SJSA1 (cell line): ENCODE measurements at regions not wholly inside any gene's neighbourhood (a gene's known extent, or its start where the extent isn't known, plus 50 kb on each side); places are given as distances from the start of the nearest gene placed in this dataset.
"Not testable (repeated sequence)": the region's sequence is repeated elsewhere in the genome, so short reads cannot be mapped to it uniquely, and the experiment has no call there.

Source experiments
- DNase-seq, 2 experiments: peaks; one replicate each; pipeline ENCODE4 v3.0.0-alpha.2; 2015 to 2020; ENCODE audit warnings: low spot score in 2 of 2, low read depth in 1 of 2
- H3K27ac ChIP-seq: fragments of 250-450 bp; sonication (Bioruptor Pico); 2 replicates; pipeline ENCODE4 v1.5.1; 2020; ENCODE audit warnings: mild to moderate bottlenecking, moderate library complexity
- H3K27me3 ChIP-seq: fragments of 250-450 bp; sonication (Bioruptor Pico); replicated peaks from 2 replicates; pipeline ENCODE4 v1.5.1; 2020; ENCODE audit warnings: mild to moderate bottlenecking, moderate library complexity
- H3K36me3 ChIP-seq: fragments of 250-450 bp; sonication (Bioruptor Pico); 2 replicates; pipeline ENCODE4 v1.5.1; 2020; ENCODE audit warnings: mild to moderate bottlenecking
- H3K4me1 ChIP-seq: fragments of 250-450 bp; sonication (Bioruptor Pico); replicated peaks from 2 replicates; pipeline ENCODE4 v1.6.1; 2021; ENCODE audit warnings: mild to moderate bottlenecking
- H3K4me3 ChIP-seq: fragments of 250-450 bp; sonication (Bioruptor Pico); 2 replicates; pipeline ENCODE4 v1.5.1; 2020; ENCODE audit warnings: mild to moderate bottlenecking
- H3K9me3 ChIP-seq: fragments of 250-450 bp; sonication (Bioruptor Pico); replicated peaks from 2 replicates; pipeline ENCODE4 v1.5.1; 2020; ENCODE audit warnings: mild to moderate bottlenecking

GRCh38 chr7:136293272-136293671 is 316.1 kb upstream of the MTPN start:
- Histone ChIP-seq H3K9me3 (no peaks in the 10 kb centered on the region), H3K27me3 (no peaks in the 10 kb centered on the region), H3K27ac (no peak overlapping the region), H3K4me3 (no peak overlapping the region), H3K36me3 (no peaks in the 10 kb centered on the region), H3K4me1 (no peaks in the 10 kb centered on the region)
- DNase-seq, result no peak

- Histone ChIP-seq H3K36me3 (no peaks in the 10 kb centered on the region), H3K4me1 (no peaks in the 10 kb centered on the region), H3K27me3 (no peaks in the 10 kb centered on the region), H3K4me3 (no peak overlapping the region), H3K27ac (no peak overlapping the region), H3K9me3 (no peaks in the 10 kb centered on the region)
- no peak for DNase-seq
Measured at GRCh38 chr7:136292365-136292764, 315.2 kb upstream of the MTPN start.

GRCh38 chr7:136290351-136290750 is 313.2 kb upstream of the MTPN start:
- H3K27ac ChIP-seq, result no peak overlapping the region
- H3K4me3 ChIP-seq, result no peak overlapping the region
- H3K36me3 ChIP-seq, result no peaks in the 10 kb centered on the region
- H3K4me1 ChIP-seq, result no peaks in the 10 kb centered on the region
- DNase-seq, result no peak
- no peaks in the 10 kb centered on the region for H3K9me3 ChIP-seq
- H3K27me3 ChIP-seq, result no peaks in the 10 kb centered on the region

GRCh38 chr7:136278057-136278456 is 300.9 kb upstream of the MTPN start:
- Histone ChIP-seq H3K4me3 (no peak overlapping the region), H3K27me3 (no peaks in the 10 kb centered on the region), H3K4me1 (no peaks in the 10 kb centered on the region), H3K9me3 (no peaks in the 10 kb centered on the region), H3K36me3 (no peaks in the 10 kb centered on the region), H3K27ac (no peak overlapping the region)
- DNase-seq, result no peak

- Histone ChIP-seq H3K4me1 (no peaks in the 10 kb centered on the region), H3K4me3 (no peak overlapping the region), H3K27me3 (no peaks in the 10 kb centered on the region; the same call in 1 of the 2 replicates), H3K9me3 (no peaks in the 10 kb centered on the region), H3K27ac (no peak overlapping the region), H3K36me3 (no peaks in the 10 kb centered on the region)
- no peak for DNase-seq
Measured at GRCh38 chr7:136275794-136276193, 298.6 kb upstream of the MTPN start.

- no peaks in the 10 kb centered on the region for H3K9me3 ChIP-seq
- H3K4me3 ChIP-seq, result no peak overlapping the region
- no peaks in the 10 kb centered on the region; the same call in 1 of the 2 replicates for H3K27me3 ChIP-seq
- H3K36me3 ChIP-seq, result no peaks in the 10 kb centered on the region
- no peak for DNase-seq
- no peak overlapping the region for H3K27ac ChIP-seq
- no peaks in the 10 kb centered on the region for H3K4me1 ChIP-seq
Measured at GRCh38 chr7:136274636-136275345, 297.6 kb upstream of the MTPN start.

GRCh38 chr7:136272934-136273333 is 295.8 kb upstream of the MTPN start:
- Histone ChIP-seq H3K36me3 (no peaks in the 10 kb centered on the region), H3K4me3 (no peak overlapping the region), H3K27ac (no peak overlapping the region), H3K9me3 (no peaks in the 10 kb centered on the region), H3K27me3 (no peaks in the 10 kb centered on the region; the same call in 1 of the 2 replicates), H3K4me1 (no peaks in the 10 kb centered on the region)
- no peak for DNase-seq

- no peaks in the 10 kb centered on the region for H3K4me1 ChIP-seq
- no peak for DNase-seq
- H3K27me3 ChIP-seq, result no peaks in the 10 kb centered on the region; the same call in 1 of the 2 replicates
- no peak overlapping the region for H3K4me3 ChIP-seq
- H3K9me3 ChIP-seq, result peaks cover 7% of the 10 kb centered on the region; the same call in 1 of the 2 replicates
- no peak overlapping the region for H3K27ac ChIP-seq
- H3K36me3 ChIP-seq, result no peaks in the 10 kb centered on the region
Measured at GRCh38 chr7:136267822-136268221, 290.7 kb upstream of the MTPN start.

- H3K9me3 ChIP-seq, result peaks cover 7% of the 10 kb centered on the region; the same call in 1 of the 2 replicates
- H3K4me1 ChIP-seq, result no peaks in the 10 kb centered on the region
- no peaks in the 10 kb centered on the region for H3K36me3 ChIP-seq
- DNase-seq, result no peak
- H3K27ac ChIP-seq, result no peak overlapping the region
- H3K27me3 ChIP-seq, result no peaks in the 10 kb centered on the region
- H3K4me3 ChIP-seq, result no peak overlapping the region
Measured at GRCh38 chr7:136266457-136266856, 289.3 kb upstream of the MTPN start.

- not testable (repeated sequence) for DNase-seq, H3K27ac ChIP-seq, H3K36me3 ChIP-seq, H3K27me3 ChIP-seq, H3K4me1 ChIP-seq, H3K9me3 ChIP-seq, H3K4me3 ChIP-seq
Measured at GRCh38 chr7:136264304-136264703, 287.1 kb upstream of the MTPN start.

GRCh38 chr7:136263112-136263860 is 286.1 kb upstream of the MTPN start:
- not testable (repeated sequence) for H3K27ac ChIP-seq, H3K4me1 ChIP-seq, DNase-seq, H3K9me3 ChIP-seq, H3K4me3 ChIP-seq, H3K36me3 ChIP-seq, H3K27me3 ChIP-seq

GRCh38 chr7:136260591-136260990 is 283.4 kb upstream of the MTPN start:
- not testable (repeated sequence) for H3K36me3 ChIP-seq, DNase-seq, H3K4me3 ChIP-seq, H3K4me1 ChIP-seq, H3K9me3 ChIP-seq, H3K27ac ChIP-seq, H3K27me3 ChIP-seq

- Histone ChIP-seq H3K27me3 (no peaks in the 10 kb centered on the region), H3K4me1 (no peaks in the 10 kb centered on the region), H3K27ac (no peak overlapping the region), H3K4me3 (no peak overlapping the region), H3K9me3 (no peaks in the 10 kb centered on the region), H3K36me3 (no peaks in the 10 kb centered on the region)
- no peak for DNase-seq
Measured at GRCh38 chr7:136259074-136259473, 281.9 kb upstream of the MTPN start.

GRCh38 chr7:136256491-136256890 is 279.3 kb upstream of the MTPN start:
- no peaks in the 10 kb centered on the region for H3K27me3 ChIP-seq
- no peak overlapping the region for H3K27ac ChIP-seq
- H3K9me3 ChIP-seq, result no peaks in the 10 kb centered on the region
- no peak overlapping the region for H3K4me3 ChIP-seq
- H3K4me1 ChIP-seq, result no peaks in the 10 kb centered on the region
- no peak for DNase-seq
- H3K36me3 ChIP-seq, result no peaks in the 10 kb centered on the region
